Upper lobe of left lung (tissue), 6 donors: ENCODE measurements at regions not wholly inside any gene's neighbourhood (a gene's known extent, or its start where the extent isn't known, plus 50 kb on each side); places are given as distances from the start of the nearest gene placed in this dataset.

ENCODE experiments used
- ATAC-seq, 2 donors: fragments of 200-7000 bp; cut with Tn5 transposase; one replicate each; pipeline ENCODE4 v1.9.1; 2022; ENCODE audit warnings: mild to moderate bottlenecking in 2 of 2, moderate library complexity in 2 of 2; ENCODE audit not compliant: low FRiP score in 2 of 2
- DNase-seq, 2 donors: peaks; one replicate each; pipeline ENCODE4 v3.0.0-alpha.2; 2019 to 2020
- H3K27ac ChIP-seq, 4 donors: fragments of 200-600 bp; sonication (generic); one replicate each; pipeline ENCODE4 v1.5.1; 2016 to 2019
- H3K27me3 ChIP-seq, 4 donors: fragments of 200-600 bp; sonication (generic); one replicate each; pipeline ENCODE4 v1.5.1; 2017 to 2019
- H3K36me3 ChIP-seq, 4 donors: fragments of 200-600 bp; sonication (generic); one replicate each; pipeline ENCODE4 v1.5.1; 2016 to 2019
- H3K4me1 ChIP-seq, 4 donors: fragments of 200-600 bp; sonication (generic); one replicate each; pipeline ENCODE4 v1.5.1; 2018 to 2019
- H3K4me3 ChIP-seq, 4 donors: fragments of 200-600 bp; sonication (generic); one replicate each; pipeline ENCODE4 v1.5.1; 2017 to 2019; ENCODE audit warnings: mild to moderate bottlenecking in 2 of 4, moderate library complexity in 1 of 4
- H3K9me3 ChIP-seq, 4 donors: fragments of 200-600 bp; sonication (generic); one replicate each; pipeline ENCODE4 v1.5.1; 2018 to 2019
- CTCF ChIP-seq, 6 experiments: fragments of 450-650 bp in 4 of 6; fragments of 200-600 bp in 2 of 6; sonication (generic) in 2 of 6; IDR thresholded peaks; one replicate each; pipeline ENCODE4 v1.5.1; 2016 to 2019; ENCODE audit warnings: antibody characterized with exemption in 6 of 6
- EP300 ChIP-seq, 4 donors: sonication (generic); formaldehyde crosslinking; IDR thresholded peaks; one replicate each; pipeline ENCODE4 v1.5.1; 2017; ENCODE audit warnings: antibody characterized with exemption in 4 of 4, control low read depth in 2 of 4
- POLR2A ChIP-seq, 4 donors: fragments of 450-650 bp; IDR thresholded peaks; one replicate each; pipeline ENCODE4 v1.5.1; 2016 to 2017; ENCODE audit warnings: antibody characterized with exemption in 4 of 4, mild to moderate bottlenecking in 2 of 4
- POLR2AphosphoS5 ChIP-seq, 2 donors: sonication (generic); formaldehyde crosslinking; IDR thresholded peaks; one replicate each; pipeline ENCODE4 v1.5.1; 2017; ENCODE audit warnings: antibody characterized with exemption in 2 of 2
- WGBS, 2 donors: methylation state at CpG; one replicate each; pipeline ENCODE4 v1.1.5; 2017 to 2018; 5-methylcytosine and 5-hydroxymethylcytosine counted together
- donor health status: DM: no; HTN: no; CAD: no; lungs with moderate emphysema.
- donor health status: DM: no; HTN: yes; CAD: no; lungs with severe emphysema.

DNA sequence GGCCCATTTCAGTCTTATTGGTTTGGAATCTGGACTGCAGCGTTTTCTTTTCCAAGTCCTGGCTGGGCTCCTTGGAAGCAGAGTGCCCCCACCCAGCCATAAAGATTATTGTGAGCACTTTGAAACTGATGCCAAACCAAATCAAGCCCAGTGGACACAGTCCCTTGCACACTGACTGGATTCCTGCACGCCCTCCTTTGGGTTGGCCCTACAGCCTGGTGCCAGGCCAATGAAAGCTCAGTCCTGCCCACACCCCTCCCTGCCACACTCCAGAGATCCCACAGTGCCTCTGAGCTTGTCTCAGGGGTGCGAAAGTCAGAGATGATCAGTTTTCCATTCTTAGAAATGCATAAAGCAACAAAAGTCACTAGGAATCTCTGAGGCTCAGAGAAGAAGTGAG is 181.9 kb downstream of the CETN3 start:
- Histone ChIP-seq H3K27ac (no peak overlapping the region), H3K4me3 (no peak overlapping the region), H3K4me1 (peaks cover 0 to 7% (median 0%) of the 10 kb centered on the region in 4 donors), H3K27me3 (no peaks in the 10 kb centered on the region), H3K9me3 (no peaks in the 10 kb centered on the region), H3K36me3 (no peaks in the 10 kb centered on the region)
- DNase-seq (no peak), ATAC-seq (peak in 1 of 2 donors; percentile 42)
- TF ChIP-seq POLR2AphosphoS5 (IDR thresholded peaks at IDR 0.05) (no peak), EP300 (IDR thresholded peaks at IDR 0.05) (no peak), CTCF (IDR thresholded peaks at IDR 0.05) (no peak), POLR2A (IDR thresholded peaks at IDR 0.05) (no peak)
- 54 to 69% methylated on average over 3 of the region's 3 CpGs for WGBS, 2 donors

DNA sequence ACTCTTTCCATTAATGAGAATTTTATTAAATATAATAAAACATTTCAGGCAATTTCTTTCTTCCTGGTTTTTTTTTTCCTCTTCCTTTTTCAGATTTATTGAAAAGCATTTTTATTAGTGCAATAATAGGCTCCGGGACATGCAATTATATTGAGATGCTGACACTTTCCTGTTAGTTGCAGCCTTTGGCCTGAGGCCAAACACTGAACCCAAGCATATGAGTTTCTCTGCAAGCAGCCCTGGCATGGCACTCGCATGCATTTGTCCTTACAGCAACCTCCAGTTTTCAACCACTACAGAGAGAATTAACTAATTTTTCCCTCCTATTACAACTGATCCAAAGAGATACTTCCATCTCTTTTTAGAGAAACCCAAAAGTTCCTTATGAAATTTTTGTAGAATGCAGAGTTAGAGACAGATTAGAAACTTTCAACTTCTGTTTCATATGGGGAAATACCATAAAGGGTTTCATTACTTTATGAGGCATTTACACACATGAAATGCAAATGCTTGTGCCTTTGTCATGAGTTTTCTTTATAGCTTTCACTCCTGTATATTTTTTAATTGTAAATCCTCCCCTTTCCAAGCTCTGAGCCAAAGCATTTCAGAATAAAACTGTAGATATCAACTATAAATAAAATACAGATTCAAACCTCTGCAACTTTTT is 183.0 kb downstream of the CETN3 start:
- Histone ChIP-seq H3K4me3 (no peak overlapping the region), H3K27me3 (no peaks in the 10 kb centered on the region), H3K36me3 (no peaks in the 10 kb centered on the region), H3K27ac (no peak overlapping the region), H3K4me1 (peaks cover 0 to 7% (median 1%) of the 10 kb centered on the region in 4 donors), H3K9me3 (no peaks in the 10 kb centered on the region)
- 40 to 49% methylated on average over 2 of the region's 2 CpGs for WGBS, 2 donors
- TF ChIP-seq POLR2AphosphoS5 (IDR thresholded peaks at IDR 0.05) (no peak), POLR2A (IDR thresholded peaks at IDR 0.05) (no peak), EP300 (IDR thresholded peaks at IDR 0.05) (no peak), CTCF (IDR thresholded peaks at IDR 0.05) (no peak)
- DNase-seq (no peak), ATAC-seq (no peak)

GRCh38 chr5:90224342-90224741 is 185.2 kb downstream of the CETN3 start:
- no peaks in the 10 kb centered on the region for H3K9me3 ChIP-seq
- H3K27ac ChIP-seq, result no peak overlapping the region
- WGBS, 2 donors, result 88 to 92% methylated on average over 1 of the region's 1 CpG
- TF ChIP-seq EP300 (IDR thresholded peaks at IDR 0.05), result no peak
- no peak for TF ChIP-seq POLR2AphosphoS5 (IDR thresholded peaks at IDR 0.05)
- TF ChIP-seq CTCF (IDR thresholded peaks at IDR 0.05), result no peak
- TF ChIP-seq POLR2A (IDR thresholded peaks at IDR 0.05), result no peak
- no peak for ATAC-seq
- no peak overlapping the region for H3K4me3 ChIP-seq
- H3K27me3 ChIP-seq, result no peaks in the 10 kb centered on the region
- peaks cover 0 to 7% (median 3%) of the 10 kb centered on the region in 4 donors for H3K4me1 ChIP-seq
- no peaks in the 10 kb centered on the region for H3K36me3 ChIP-seq
- DNase-seq, result no peak

GRCh38 chr5:90223756-90224155 is 185.8 kb downstream of the CETN3 start:
- no peak overlapping the region for H3K4me3 ChIP-seq
- H3K4me1 ChIP-seq, result peaks cover 0 to 7% (median 3%) of the 10 kb centered on the region in 4 donors
- H3K27ac ChIP-seq, result no peak overlapping the region
- TF ChIP-seq POLR2A (IDR thresholded peaks at IDR 0.05), result no peak
- no peak for TF ChIP-seq POLR2AphosphoS5 (IDR thresholded peaks at IDR 0.05)
- TF ChIP-seq EP300 (IDR thresholded peaks at IDR 0.05), result no peak
- no peak for TF ChIP-seq CTCF (IDR thresholded peaks at IDR 0.05)
- DNase-seq (no peak), ATAC-seq (no peak)
- H3K9me3 ChIP-seq, result no peaks in the 10 kb centered on the region
- H3K36me3 ChIP-seq, result no peaks in the 10 kb centered on the region
- WGBS, 2 donors, result 89 to 96% methylated on average over 2 of the region's 2 CpGs
- H3K27me3 ChIP-seq, result no peaks in the 10 kb centered on the region

DNA sequence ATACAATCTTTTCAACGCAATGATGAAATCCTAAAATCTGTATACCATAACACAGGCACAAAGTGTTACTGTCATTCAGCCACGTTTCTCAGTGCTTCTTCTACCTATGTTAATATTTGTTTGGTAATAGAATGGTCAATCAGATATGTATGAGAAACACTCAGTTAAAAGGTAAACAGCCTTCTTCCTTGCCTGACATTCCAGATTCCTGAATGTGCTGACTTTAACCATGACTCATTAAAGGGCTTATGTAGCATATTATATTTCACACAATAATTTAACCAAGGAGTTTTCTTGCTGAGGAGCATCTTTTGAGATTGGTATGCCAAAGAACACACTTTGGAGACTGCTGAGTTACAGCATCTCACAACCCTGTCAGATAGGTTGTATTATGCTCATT is 187.6 kb downstream of the CETN3 start:
- Histone ChIP-seq H3K27ac (no peak overlapping the region), H3K4me3 (no peak overlapping the region), H3K36me3 (no peaks in the 10 kb centered on the region), H3K27me3 (no peaks in the 10 kb centered on the region), H3K4me1 (peaks cover 0 to 7% (median 3%) of the 10 kb centered on the region in 4 donors), H3K9me3 (no peaks in the 10 kb centered on the region)
- TF ChIP-seq CTCF (IDR thresholded peaks at IDR 0.05) (no peak), POLR2AphosphoS5 (IDR thresholded peaks at IDR 0.05) (no peak), POLR2A (IDR thresholded peaks at IDR 0.05) (no peak), EP300 (IDR thresholded peaks at IDR 0.05) (no peak)
- 66 to 72% methylated on average over 2 of the region's 2 CpGs for WGBS, 2 donors
- ATAC-seq (no peak), DNase-seq (no peak)
